ENCODE measurements at regions not wholly inside any gene's neighbourhood (a gene's known extent, or its start where the extent isn't known, plus 50 kb on each side); places are given as distances from the start of the nearest gene placed in this dataset.
"Not testable (repeated sequence)": the region's sequence is repeated elsewhere in the genome, so short reads cannot be mapped to it uniquely, and the experiment has no call there.

DNA sequence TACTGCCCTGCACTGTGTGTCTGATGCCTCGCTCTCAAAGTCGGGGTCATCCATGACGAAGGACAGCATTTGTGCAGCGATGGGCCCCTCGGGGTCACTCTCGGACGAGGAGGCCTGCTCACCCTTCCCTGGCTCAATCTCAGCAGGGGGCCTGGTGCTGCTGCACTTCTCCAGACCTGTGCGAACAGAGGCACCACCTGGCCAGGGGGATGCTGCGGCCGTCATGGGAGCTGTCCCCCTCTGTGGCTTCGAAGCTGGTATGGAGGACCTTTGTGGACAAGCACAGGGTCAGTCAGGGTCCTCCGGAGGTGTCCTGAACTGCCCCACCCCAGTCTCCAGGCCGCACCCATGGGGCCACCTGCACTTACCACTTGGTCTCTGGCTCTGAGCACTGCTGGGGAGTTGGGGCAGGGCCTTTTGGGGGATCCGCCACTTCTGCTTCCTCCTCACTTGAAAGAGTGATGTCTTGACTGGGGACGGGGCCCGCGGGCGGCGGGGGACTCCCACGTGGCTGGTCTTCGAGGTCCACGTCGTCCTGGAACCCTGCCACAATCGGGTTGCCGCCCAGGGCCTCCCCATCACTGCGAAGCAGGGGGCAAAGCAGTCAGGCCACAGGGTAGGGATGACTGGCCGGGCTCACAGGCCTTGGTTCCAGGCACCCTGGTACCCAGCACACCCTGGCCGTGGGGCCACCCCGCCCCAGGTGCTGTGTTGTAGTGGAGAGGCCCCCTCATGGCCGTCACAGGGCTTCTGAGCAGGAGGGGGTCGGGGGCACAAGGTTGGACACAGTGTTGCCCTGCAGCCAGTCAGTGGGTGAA, 306.7 kb downstream of the CCDC74A start:
- TF ChIP-seq, protein P1, sequence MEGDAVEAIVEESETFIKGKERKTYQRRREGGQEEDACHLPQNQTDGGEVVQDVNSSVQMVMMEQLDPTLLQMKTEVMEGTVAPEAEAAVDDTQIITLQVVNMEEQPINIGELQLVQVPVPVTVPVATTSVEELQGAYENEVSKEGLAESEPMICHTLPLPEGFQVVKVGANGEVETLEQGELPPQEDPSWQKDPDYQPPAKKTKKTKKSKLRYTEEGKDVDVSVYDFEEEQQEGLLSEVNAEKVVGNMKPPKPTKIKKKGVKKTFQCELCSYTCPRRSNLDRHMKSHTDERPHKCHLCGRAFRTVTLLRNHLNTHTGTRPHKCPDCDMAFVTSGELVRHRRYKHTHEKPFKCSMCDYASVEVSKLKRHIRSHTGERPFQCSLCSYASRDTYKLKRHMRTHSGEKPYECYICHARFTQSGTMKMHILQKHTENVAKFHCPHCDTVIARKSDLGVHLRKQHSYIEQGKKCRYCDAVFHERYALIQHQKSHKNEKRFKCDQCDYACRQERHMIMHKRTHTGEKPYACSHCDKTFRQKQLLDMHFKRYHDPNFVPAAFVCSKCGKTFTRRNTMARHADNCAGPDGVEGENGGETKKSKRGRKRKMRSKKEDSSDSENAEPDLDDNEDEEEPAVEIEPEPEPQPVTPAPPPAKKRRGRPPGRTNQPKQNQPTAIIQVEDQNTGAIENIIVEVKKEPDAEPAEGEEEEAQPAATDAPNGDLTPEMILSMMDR (IDR thresholded peaks at IDR 0.05): not testable (repeated sequence)
- TF ChIP-seq POLR2A (IDR thresholded peaks at IDR 0.05): not testable (repeated sequence)
